HG02610 (cell line): ENCODE measurements at regions not wholly inside any gene's neighbourhood (a gene's known extent, or its start where the extent isn't known, plus 50 kb on each side); places are given as distances from the start of the nearest gene placed in this dataset.
"Not testable (repeated sequence)": the region's sequence is repeated elsewhere in the genome, so short reads cannot be mapped to it uniquely, and the experiment has no call there.

Experiments used
- ATAC-seq: cut with Tn5 transposase; IDR thresholded peaks from one replicate; pipeline ENCODE4 v1.9.1; 2021; ENCODE audit warnings: mild to moderate bottlenecking, moderate library complexity; ENCODE audit not compliant: unreplicated experiment

- no peak for ATAC-seq
Measured at GRCh38 chr2:225793736-225794550, 394.4 kb downstream of the NYAP2 start.

- no peak for ATAC-seq
Measured at GRCh38 chr2:225788571-225789094, 389.1 kb downstream of the NYAP2 start.

GRCh38 chr2:225787497-225787896 is 388.0 kb downstream of the NYAP2 start:
- ATAC-seq = no peak

- no peak for ATAC-seq
Measured at GRCh38 chr2:225781991-225782390, 382.5 kb downstream of the NYAP2 start.

- no peak for ATAC-seq
Measured at GRCh38 chr2:225781145-225781544, 381.6 kb downstream of the NYAP2 start.

GRCh38 chr2:225779829-225780228 is 380.3 kb downstream of the NYAP2 start:
- no peak for ATAC-seq

GRCh38 chr2:225773148-225773547 is 373.6 kb downstream of the NYAP2 start:
- no peak for ATAC-seq

GRCh38 chr2:225771701-225772100 is 372.2 kb downstream of the NYAP2 start:
- no peak for ATAC-seq

- no peak for ATAC-seq
Measured at GRCh38 chr2:225768741-225769140, 369.2 kb downstream of the NYAP2 start.

- ATAC-seq = no peak
Measured at GRCh38 chr2:225766431-225766830, 366.9 kb downstream of the NYAP2 start.

- ATAC-seq = no peak
Measured at GRCh38 chr2:225765820-225766219, 366.3 kb downstream of the NYAP2 start.

GRCh38 chr2:225764346-225764745 is 364.8 kb downstream of the NYAP2 start:
- ATAC-seq = no peak

- no peak for ATAC-seq
Measured at GRCh38 chr2:225763711-225764110, 364.2 kb downstream of the NYAP2 start.

- no peak for ATAC-seq
Measured at GRCh38 chr2:225761396-225761795, 361.9 kb downstream of the NYAP2 start.

- ATAC-seq = no peak
Measured at GRCh38 chr2:225757248-225757647, 357.7 kb downstream of the NYAP2 start.

- ATAC-seq = no peak
Measured at GRCh38 chr2:225756198-225756597, 356.7 kb downstream of the NYAP2 start.

GRCh38 chr2:225748609-225749008 is 349.1 kb downstream of the NYAP2 start:
- no peak for ATAC-seq

- ATAC-seq = not testable (repeated sequence)
Measured at GRCh38 chr2:225743996-225744395, 344.5 kb downstream of the NYAP2 start.

GRCh38 chr2:225742487-225742886 is 343.0 kb downstream of the NYAP2 start:
- ATAC-seq = no peak

GRCh38 chr2:225740086-225740485 is 340.6 kb downstream of the NYAP2 start:
- no peak for ATAC-seq

GRCh38 chr2:225739328-225739727 is 339.8 kb downstream of the NYAP2 start:
- ATAC-seq = no peak

GRCh38 chr2:225738735-225739134 is 339.2 kb downstream of the NYAP2 start:
- ATAC-seq = no peak

- ATAC-seq = no peak
Measured at GRCh38 chr2:225737556-225737955, 338.0 kb downstream of the NYAP2 start.
